Type B pancreatic cell (in vitro differentiated cells): ENCODE measurements at regions not wholly inside any gene's neighbourhood (a gene's known extent, or its start where the extent isn't known, plus 50 kb on each side); places are given as distances from the start of the nearest gene placed in this dataset.

Experiments used
- DNase-seq: peaks from one replicate; pipeline ENCODE4 v3.0.0; 2021; ENCODE audit warnings: mixed read lengths; ENCODE audit not compliant: unreplicated experiment; ENCODE audit errors: extremely low spot score
- H3K27ac Mint-ChIP-seq: 2 replicates; pipeline ENCODE4 v1.8.0; 2021; ENCODE audit warnings: mild to moderate bottlenecking, mixed read lengths
- H3K27me3 Mint-ChIP-seq: 2 replicates; pipeline ENCODE4 v1.8.0; 2021; ENCODE audit warnings: mixed read lengths
- H3K36me3 Mint-ChIP-seq: 2 replicates; pipeline ENCODE4 v1.8.0; 2021; ENCODE audit warnings: mixed read lengths
- H3K4me1 Mint-ChIP-seq: one replicate; pipeline ENCODE4 v1.8.0; 2021; ENCODE audit warnings: mixed read lengths; ENCODE audit not compliant: unreplicated experiment
- H3K4me3 Mint-ChIP-seq: 2 replicates; pipeline ENCODE4 v1.8.0; 2021; ENCODE audit warnings: mild to moderate bottlenecking, mixed read lengths
- H3K9me3 Mint-ChIP-seq: 2 replicates; pipeline ENCODE4 v1.8.0; 2021; ENCODE audit warnings: mixed read lengths
- CTCF ChIP-seq: fragments of 200-600 bp; sonication (generic); conservative IDR thresholded peaks from 2 replicates; pipeline ENCODE4 v1.5.0; 2021; ENCODE audit warnings: antibody characterized with exemption, mild to moderate bottlenecking

GRCh38 chr2:160943414-160943813 is 216.8 kb upstream of the TANK start:
- H3K4me1 Mint-ChIP-seq: no peaks in the 10 kb centered on the region
- DNase-seq: no peak

GRCh38 chr2:160952464-160953254 is 207.6 kb upstream of the TANK start:
- Mint-ChIP-seq H3K27me3 (no peaks in the 10 kb centered on the region), H3K36me3 (no peaks in the 10 kb centered on the region), H3K4me3 (no peak overlapping the region), H3K4me1 (peaks cover 24% of the 10 kb centered on the region), H3K9me3 (peaks cover 5% of the 10 kb centered on the region), H3K27ac (no peak overlapping the region)
- DNase-seq: no peak
- no peak for TF ChIP-seq CTCF

More at GRCh38 chr2:160943414-160943813, 216.8 kb upstream of the TANK start:
- no peak for TF ChIP-seq CTCF
- H3K4me3 Mint-ChIP-seq: no peak overlapping the region
- H3K27me3 Mint-ChIP-seq: no peaks in the 10 kb centered on the region
- no peaks in the 10 kb centered on the region for H3K9me3 Mint-ChIP-seq
- no peaks in the 10 kb centered on the region for H3K36me3 Mint-ChIP-seq
- no peak overlapping the region for H3K27ac Mint-ChIP-seq

GRCh38 chr2:160955578-160955977 is 204.7 kb upstream of the TANK start:
- Mint-ChIP-seq H3K4me1 (peaks cover 24% of the 10 kb centered on the region), H3K27ac (no peak overlapping the region), H3K9me3 (peaks cover 5% of the 10 kb centered on the region), H3K4me3 (no peak overlapping the region), H3K27me3 (no peaks in the 10 kb centered on the region), H3K36me3 (no peaks in the 10 kb centered on the region)
- TF ChIP-seq CTCF: no peak
- no peak for DNase-seq

- no peak for DNase-seq
- Mint-ChIP-seq H3K27ac (no peak overlapping the region), H3K36me3 (no peaks in the 10 kb centered on the region), H3K27me3 (no peaks in the 10 kb centered on the region), H3K4me1 (peaks cover 24% of the 10 kb centered on the region), H3K9me3 (peaks cover 5% of the 10 kb centered on the region), H3K4me3 (no peak overlapping the region)
- no peak for TF ChIP-seq CTCF
Observed at GRCh38 chr2:160956243-160956802, 203.9 kb upstream of the TANK start.

- no peak for TF ChIP-seq CTCF
- H3K36me3 Mint-ChIP-seq: no peaks in the 10 kb centered on the region
- H3K4me1 Mint-ChIP-seq: peaks cover 13% of the 10 kb centered on the region
- DNase-seq: no peak
- H3K9me3 Mint-ChIP-seq: no peaks in the 10 kb centered on the region
- no peak overlapping the region for H3K27ac Mint-ChIP-seq
- no peak overlapping the region for H3K4me3 Mint-ChIP-seq
- H3K27me3 Mint-ChIP-seq: no peaks in the 10 kb centered on the region
Observed at GRCh38 chr2:160963957-160964356, 196.3 kb upstream of the TANK start.
